WTC11 (cell line): ENCODE measurements at regions not wholly inside any gene's neighbourhood (a gene's known extent, or its start where the extent isn't known, plus 50 kb on each side); places are given as distances from the start of the nearest gene placed in this dataset.

Experiments used
- CTCF ChIP-seq: fragments of 200-600 bp; IDR thresholded peaks from 2 replicates; pipeline ENCODE4 v1.8.0; 2022; ENCODE audit warnings: antibody characterized with exemption
- HMGXB4 ChIP-seq: sonication (generic); formaldehyde crosslinking; IDR thresholded peaks from 2 replicates; pipeline ENCODE4 v1.8.1; 2023; ENCODE audit warnings: mild to moderate bottlenecking, moderate library complexity, missing genetic modification reagents
- PRDM15 ChIP-seq: sonication (generic); formaldehyde crosslinking; IDR thresholded peaks from 2 replicates; pipeline ENCODE4 v1.8.0; 2022; ENCODE audit warnings: missing genetic modification reagents
- RORB ChIP-seq: fragments of 250-450 bp; sonication (Bioruptor Pico); IDR thresholded peaks from 2 replicates; pipeline ENCODE4 v1.9.0; 2021; ENCODE audit warnings: mild to moderate bottlenecking
- TP53 ChIP-seq: sonication (generic); formaldehyde crosslinking; IDR thresholded peaks from 2 replicates; pipeline ENCODE4 v1.8.1; 2023; ENCODE audit warnings: mild to moderate bottlenecking, missing genetic modification reagents
- ZNF512 ChIP-seq: sonication (generic); formaldehyde crosslinking; IDR thresholded peaks from 2 replicates; pipeline ENCODE4 v1.8.1; 2022; ENCODE audit warnings: missing genetic modification reagents, borderline replicate concordance

DNA sequence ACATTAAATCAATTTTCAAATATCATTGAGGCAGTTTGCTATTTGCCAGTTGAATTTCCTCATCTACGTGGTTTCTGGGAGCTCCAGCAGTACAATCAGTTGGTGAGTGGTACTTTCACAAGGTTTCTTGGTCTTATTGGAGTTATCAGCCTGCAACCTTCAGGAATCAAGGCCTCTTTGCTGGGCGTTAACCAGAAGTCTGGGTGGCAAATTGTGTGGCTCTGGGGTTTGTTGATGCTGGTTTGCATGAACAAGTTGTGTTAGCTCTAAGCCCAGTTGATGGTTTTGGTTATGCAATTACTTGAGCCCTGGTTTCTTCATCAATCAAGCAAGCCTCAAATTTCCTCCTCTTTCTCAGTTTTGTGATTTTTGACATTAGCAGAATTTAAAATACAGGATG lies 152.9 kb upstream of the ANKRD55 start:
- no peak for TF ChIP-seq RORB (CRISPR knock-in tag)
- no peak for TF ChIP-seq PRDM15 (CRISPR knock-in tag)
- no peak for TF ChIP-seq HMGXB4 (CRISPR knock-in tag)
- no peak for TF ChIP-seq CTCF
- TF ChIP-seq TP53 (CRISPR knock-in tag), result no peak
- TF ChIP-seq ZNF512 (CRISPR knock-in tag), result no peak
